ENCODE measurements at regions not wholly inside any gene's neighbourhood (a gene's known extent, or its start where the extent isn't known, plus 50 kb on each side); places are given as distances from the start of the nearest gene placed in this dataset.
"Not testable (repeated sequence)": the region's sequence is repeated elsewhere in the genome, so short reads cannot be mapped to it uniquely, and the experiment has no call there.

- DNase-seq (ENCODE audit: low spot score) = not testable (repeated sequence)
These were observed 512.2 kb upstream of the TBL1XR1 start for GRCh38 chr3:177709470-177709869.

GRCh38 chr3:177710506-177710905 lies 513.2 kb upstream of the TBL1XR1 start:
- no peak for DNase-seq (ENCODE audit: low spot score)

DNA sequence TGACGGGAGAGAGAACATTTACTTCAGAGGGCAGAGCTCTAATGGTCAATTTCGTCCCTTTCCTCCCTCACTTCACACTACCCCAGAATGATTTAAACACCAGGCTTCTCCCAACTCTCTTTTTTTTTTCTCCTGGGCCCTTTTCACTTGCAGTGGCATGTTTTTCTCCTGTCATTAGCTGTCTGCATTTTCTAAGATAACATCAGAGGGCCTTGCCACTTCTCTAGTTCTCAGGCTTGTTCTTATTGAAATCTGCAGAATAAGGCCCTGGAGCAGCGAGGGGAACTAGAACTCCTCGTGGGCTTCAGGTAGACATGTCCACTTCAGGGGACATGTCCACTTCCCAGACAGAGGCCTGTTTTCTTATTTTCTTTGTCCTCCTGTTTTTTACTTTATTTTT lies 514.4 kb upstream of the TBL1XR1 start:
- DNase-seq (ENCODE audit: low spot score) = no peak

DNA sequence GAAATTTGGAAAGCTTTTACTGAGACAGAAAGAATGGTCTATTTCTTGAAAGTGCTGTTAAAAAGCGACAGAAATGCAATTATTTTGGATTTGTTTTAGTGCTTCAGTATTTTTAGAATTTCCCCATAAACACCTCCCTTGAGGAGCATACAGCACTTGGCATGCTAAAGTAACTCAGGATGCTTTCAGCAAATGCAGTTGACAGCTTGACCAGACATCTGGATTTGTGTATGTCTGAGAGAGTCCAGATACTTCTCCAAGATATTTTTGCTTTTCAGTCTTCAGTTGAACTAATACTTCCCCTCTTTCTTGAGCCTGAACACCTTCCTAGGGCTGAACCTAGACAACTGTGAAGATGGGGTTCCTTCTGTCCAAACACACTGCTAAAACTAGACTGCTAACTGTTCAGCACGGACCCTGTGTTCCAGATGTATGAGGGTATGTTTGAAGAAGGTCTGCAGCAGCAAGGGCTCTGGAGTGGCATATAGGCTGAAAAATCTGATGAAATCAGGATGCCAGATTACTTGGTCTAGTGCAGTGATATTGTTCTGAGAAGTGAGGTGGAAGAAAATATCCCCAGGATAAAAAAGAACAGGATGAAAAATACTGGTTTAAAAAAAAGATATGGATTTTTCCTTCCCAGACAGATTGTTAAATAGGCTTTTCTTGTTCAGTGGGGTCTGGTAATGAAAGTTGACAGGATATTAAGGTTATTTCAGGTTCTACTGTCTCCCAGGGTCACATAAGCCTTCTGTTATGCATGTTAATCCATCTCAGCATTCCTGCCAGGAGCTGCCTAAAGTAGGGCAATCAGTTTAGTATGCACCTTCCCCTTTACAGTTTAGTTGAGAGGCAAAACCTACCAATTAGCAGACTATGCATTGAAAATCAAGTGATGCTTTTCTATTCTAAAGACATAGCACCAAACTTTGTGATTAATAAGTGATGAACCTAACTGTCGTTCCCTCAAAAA lies 516.9 kb upstream of the TBL1XR1 start:
- DNase-seq (ENCODE audit: low spot score) = peak; percentile 55

DNA sequence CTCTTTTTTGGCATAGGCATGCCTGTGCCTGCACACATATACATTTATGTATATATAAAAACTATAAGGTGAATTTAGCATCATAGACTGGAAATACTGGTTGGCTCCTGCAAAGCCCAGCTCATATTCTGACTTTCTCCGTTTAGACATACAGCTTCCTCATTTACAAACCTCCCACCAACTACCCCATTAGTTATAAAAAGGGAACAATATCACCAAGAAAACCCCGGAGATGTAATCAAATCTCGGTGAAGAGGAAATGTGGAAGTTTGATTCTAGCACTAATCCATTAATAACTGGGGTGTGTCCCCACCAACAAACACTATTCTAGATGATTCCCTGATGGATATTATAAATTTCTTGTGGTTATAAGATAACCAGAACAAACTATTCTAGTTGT lies 517.7 kb upstream of the TBL1XR1 start:
- DNase-seq (ENCODE audit: low spot score) = no peak

DNA sequence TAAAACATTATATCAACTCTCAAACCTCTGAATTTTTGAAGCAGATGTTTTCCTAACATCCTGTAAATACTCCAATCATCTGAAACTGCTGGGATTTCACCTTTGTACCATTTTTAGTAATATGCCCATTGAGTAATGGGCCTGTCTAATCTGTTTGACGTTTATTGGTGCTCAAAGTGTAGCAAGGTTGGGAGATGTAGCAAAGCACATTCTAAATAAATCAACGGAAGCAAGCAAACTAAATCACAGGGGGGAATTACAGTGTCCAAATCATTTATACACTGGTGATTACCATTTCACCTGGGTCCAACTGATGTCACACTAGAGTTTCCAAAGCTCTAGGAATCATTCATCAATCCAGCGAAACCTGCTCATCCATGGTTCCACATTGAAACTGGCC lies 518.7 kb upstream of the TBL1XR1 start:
- no peak for DNase-seq (ENCODE audit: low spot score)

- not testable (repeated sequence) for DNase-seq (ENCODE audit: low spot score)
These were observed 523.6 kb upstream of the TBL1XR1 start for GRCh38 chr3:177720927-177721326.

DNA sequence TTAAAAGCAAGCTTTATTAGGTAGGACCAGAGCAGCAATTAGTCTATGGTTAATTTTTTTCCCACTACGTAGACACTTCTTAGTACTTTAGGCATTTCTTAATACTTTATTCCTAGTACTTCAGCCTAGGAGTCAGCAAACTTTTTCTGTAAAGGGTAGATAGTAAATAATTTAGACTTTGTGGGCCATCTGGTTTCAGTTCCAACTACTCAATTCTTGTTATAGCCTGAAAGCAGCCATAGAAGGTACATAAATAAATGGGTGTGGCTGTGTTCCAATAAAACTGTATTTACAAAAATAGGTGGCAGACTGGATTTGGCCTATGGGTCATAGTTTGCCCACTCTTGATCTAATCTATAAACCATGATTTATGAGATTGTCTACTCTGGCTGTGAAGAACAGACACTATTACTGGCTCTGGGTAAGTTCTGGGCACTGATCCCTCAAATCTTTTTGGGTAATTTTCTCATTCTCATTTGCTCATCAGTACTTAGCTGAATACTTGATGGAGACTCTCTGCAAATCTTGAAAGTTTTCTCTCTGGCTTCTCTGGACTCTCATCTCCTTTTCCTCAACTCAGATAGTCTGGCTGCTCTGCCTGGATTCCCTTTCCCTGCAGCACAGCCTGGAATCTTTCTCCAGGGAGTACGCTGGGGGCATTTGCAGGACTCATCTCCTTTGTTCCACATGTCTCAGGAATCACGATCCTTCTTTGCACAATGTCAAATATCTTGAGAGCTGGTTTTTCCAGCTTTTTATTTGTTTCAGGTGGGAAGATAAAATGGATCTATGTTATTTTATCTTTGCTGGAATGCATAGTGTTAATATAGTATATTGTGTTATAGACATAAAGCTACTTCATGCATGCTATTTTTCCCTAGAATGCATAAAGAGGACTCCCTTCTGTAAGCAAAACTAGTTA lies 524.8 kb upstream of the TBL1XR1 start:
- no peak for DNase-seq (ENCODE audit: low spot score)

- peak; percentile 53 for DNase-seq (ENCODE audit: low spot score)
These were observed 526.8 kb upstream of the TBL1XR1 start for GRCh38 chr3:177724020-177724638.

GRCh38 chr3:177725165-177725564 lies 527.9 kb upstream of the TBL1XR1 start:
- peak; percentile 22 for DNase-seq (ENCODE audit: low spot score)

DNA sequence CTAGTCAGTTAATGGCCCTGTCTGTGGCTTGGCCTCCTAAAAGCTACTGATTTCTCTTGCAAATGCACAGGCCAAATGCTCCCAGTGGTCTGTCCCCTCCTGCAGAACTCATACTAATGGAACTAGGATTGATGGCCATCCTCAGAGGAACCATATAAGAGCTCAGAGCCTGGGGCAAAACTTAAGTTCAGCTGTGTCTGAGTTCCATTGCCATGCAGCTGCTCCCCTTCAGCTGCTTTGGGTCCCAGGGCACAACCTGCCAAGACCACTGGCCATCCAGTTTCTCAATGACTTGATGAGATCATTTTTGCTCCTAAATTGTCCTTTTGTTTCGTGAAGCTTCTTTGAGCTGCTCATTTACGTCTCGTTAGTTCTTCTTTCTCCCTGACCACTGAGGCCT lies 529.5 kb upstream of the TBL1XR1 start:
- DNase-seq (ENCODE audit: low spot score) = no peak

DNA sequence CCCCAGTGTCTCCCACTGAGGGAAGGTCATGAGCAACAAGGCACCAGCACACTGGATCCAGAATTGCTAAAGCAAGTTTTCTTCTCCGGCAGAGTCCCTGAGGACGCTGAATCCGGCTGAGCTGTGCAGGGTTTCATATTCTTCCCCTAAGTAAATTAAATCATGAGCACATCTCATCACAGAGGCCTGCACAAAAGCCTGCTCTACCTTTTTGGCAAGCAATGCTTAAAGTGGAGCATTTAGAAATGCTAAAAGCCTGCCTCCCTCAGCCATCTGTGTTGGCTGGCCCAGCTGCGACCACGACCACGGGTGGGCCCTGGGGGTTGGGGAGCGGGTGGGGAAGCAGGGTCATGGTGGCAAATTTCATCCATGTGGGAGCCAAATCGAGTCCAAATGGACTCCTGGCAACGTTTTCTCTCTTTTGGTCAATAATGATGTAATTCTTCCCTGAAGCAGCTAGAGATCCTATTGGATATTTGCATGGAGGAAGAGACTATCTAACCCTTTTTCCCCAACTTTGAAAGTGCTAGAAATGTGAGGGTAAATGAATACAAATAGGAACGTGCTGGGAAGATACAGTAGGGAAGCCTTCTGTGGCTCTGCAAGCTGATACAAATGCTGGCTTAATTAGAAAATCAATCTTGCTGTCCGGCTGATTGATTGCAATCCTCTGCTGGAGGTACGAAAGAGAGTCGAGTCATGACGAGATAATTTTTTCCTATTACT lies 532.8 kb upstream of the TBL1XR1 start:
- no peak for DNase-seq (ENCODE audit: low spot score)

DNA sequence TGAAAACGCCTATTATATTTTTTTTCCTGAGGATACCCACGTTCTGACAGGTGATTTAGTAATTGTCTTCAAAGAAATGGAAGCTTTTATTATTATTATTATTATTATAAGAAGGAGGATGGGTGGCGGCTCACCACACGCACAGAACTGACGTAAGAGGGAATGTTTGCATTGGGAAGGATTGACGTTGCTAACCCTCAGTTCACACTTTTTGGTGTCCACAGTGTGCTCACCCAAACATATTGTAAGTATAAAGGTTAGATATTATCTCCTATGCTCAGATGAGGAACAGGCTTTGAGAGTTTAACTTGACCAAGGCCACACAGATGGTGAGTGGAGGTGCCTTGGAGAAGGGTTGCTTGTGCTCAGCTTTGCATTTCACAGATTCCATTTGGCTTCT lies 533.5 kb upstream of the TBL1XR1 start:
- DNase-seq (ENCODE audit: low spot score) = no peak

- no peak for DNase-seq (ENCODE audit: low spot score)
These were observed 534.5 kb upstream of the TBL1XR1 start for GRCh38 chr3:177731644-177732268.

- DNase-seq (ENCODE audit: low spot score) = no peak
These were observed 536.0 kb upstream of the TBL1XR1 start for GRCh38 chr3:177733233-177733632.

DNA sequence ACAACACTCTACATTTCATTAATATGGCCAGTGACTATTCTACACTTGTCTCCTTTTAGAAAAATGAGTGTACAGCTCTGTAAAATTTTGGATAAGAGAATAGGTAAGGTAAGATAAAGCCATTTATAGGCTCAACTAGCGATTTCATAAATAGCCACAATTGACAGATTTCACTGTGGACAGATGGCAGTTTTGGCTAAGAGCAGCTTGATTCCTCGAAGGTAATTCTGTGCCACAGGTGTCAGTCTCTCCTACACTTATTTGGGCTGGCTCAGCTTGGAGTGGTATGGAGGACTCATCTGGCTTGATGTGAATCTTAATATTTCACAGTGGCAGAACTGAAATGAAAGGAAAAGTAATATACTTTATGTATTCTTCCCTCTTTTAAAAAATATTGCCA lies 536.7 kb upstream of the TBL1XR1 start:
- DNase-seq (ENCODE audit: low spot score) = no peak

GRCh38 chr3:177735431-177735830 lies 538.1 kb upstream of the TBL1XR1 start:
- DNase-seq (ENCODE audit: low spot score) = no peak

GRCh38 chr3:177739461-177739860 lies 542.2 kb upstream of the TBL1XR1 start:
- DNase-seq (ENCODE audit: low spot score) = no peak

- DNase-seq (ENCODE audit: low spot score) = no peak
These were observed 543.0 kb upstream of the TBL1XR1 start for GRCh38 chr3:177740254-177740653.

DNA sequence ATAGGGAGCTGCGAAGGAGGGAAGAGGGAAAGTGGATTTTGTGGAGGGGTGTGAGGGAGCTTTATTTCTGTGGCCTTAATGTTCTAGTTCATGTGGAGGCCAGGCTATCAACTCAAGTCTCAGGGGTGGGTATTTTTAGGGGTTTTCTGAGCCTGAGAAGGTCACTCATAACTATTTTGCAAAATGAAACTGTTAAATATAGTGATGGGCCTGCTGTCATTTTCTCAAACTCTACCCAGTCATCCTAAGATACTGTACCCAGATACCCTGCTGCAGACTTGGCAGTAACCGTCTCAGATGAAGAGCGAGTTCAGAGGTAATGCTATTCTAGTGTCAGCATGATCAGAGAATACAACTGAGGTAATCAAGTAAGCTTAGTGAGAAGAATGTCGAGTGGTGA lies 545.0 kb upstream of the TBL1XR1 start:
- DNase-seq (ENCODE audit: low spot score) = no peak

Data from putamen (tissue), 1 donor.